ENCODE measurements at regions not wholly inside any gene's neighbourhood (a gene's known extent, or its start where the extent isn't known, plus 50 kb on each side); places are given as distances from the start of the nearest gene placed in this dataset.

- H3K36me3 ChIP-seq (ENCODE audit: insufficient read depth, low read length), result no peaks in the 10 kb centered on the region
- H3K9me3 ChIP-seq (replicated peaks; ENCODE audit: low read length), result no peaks in the 10 kb centered on the region
- no peak overlapping the region for H3K4me3 ChIP-seq (ENCODE audit: low read length)
- no peaks in the 10 kb centered on the region for H3K4me1 ChIP-seq (ENCODE audit: control insufficient read depth, insufficient read depth, low read length)
- H3K27me3 ChIP-seq (ENCODE audit: control insufficient read depth, insufficient read depth, low read length), result peaks cover 5% of the 10 kb centered on the region
- no peak overlapping the region for H3K9ac ChIP-seq (ENCODE audit: low read depth, low read length)
- H3K4me2 ChIP-seq (ENCODE audit: low read length), result no peak overlapping the region
Measured at GRCh38 chr9:1939466-1939865, 75.7 kb upstream of the SMARCA2 start.

DNA sequence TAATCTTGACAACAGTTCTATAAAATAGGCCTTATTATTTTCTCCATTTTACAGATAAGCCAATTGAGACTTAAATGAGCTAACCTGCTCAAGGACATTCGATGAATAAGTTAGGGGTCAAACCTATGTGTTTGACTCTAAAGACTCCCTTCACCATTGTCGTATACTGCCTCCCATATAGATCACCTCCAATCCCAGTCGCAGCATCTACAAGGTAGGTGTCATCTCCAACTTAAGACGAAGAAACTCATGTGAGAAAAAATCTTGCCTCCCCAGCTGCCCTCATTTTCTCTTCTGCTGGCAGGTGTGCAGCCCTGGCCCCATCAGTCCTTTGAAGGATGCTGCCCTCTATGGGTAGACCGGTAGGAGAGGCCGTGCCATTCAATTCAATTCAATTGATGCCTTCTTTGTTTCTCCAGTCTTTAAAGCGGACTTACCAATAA, 75.2 kb upstream of the SMARCA2 start:
- H3K36me3 ChIP-seq (ENCODE audit: insufficient read depth, low read length), result no peaks in the 10 kb centered on the region
- peaks cover 5% of the 10 kb centered on the region for H3K27me3 ChIP-seq (ENCODE audit: control insufficient read depth, insufficient read depth, low read length)
- H3K4me3 ChIP-seq (ENCODE audit: low read length), result no peak overlapping the region
- H3K9ac ChIP-seq (ENCODE audit: low read depth, low read length), result no peak overlapping the region
- H3K4me2 ChIP-seq (ENCODE audit: low read length), result no peak overlapping the region
- H3K9me3 ChIP-seq (replicated peaks; ENCODE audit: low read length), result no peaks in the 10 kb centered on the region
- no peaks in the 10 kb centered on the region for H3K4me1 ChIP-seq (ENCODE audit: control insufficient read depth, insufficient read depth, low read length)

DNA sequence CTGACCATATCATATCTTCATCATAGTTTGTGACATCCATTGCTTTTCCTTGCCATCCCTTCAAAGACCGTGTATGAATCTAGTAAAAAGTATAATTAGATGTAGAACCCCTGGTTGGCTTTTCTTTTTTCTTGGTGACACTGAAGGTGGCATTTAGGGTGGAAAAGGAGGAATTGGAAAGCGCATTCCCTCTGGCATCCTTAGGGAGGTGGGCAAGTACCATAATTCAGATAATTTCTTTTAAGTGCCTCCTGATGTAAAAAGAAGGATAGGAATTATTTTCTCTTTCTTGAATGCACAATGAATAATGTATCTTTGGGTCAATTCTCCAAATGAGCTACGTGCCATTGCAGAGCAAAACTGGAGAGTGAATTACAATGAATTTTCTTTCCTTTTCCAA, 73.2 kb upstream of the SMARCA2 start:
- Histone ChIP-seq H3K4me3 (ENCODE audit: low read length) (no peak overlapping the region), H3K36me3 (ENCODE audit: insufficient read depth, low read length) (no peaks in the 10 kb centered on the region), H3K4me1 (ENCODE audit: control insufficient read depth, insufficient read depth, low read length) (no peaks in the 10 kb centered on the region), H3K4me2 (ENCODE audit: low read length) (no peak overlapping the region), H3K9ac (ENCODE audit: low read depth, low read length) (no peak overlapping the region), H3K27me3 (ENCODE audit: control insufficient read depth, insufficient read depth, low read length) (peaks cover 5% of the 10 kb centered on the region), H3K9me3 (replicated peaks; ENCODE audit: low read length) (no peaks in the 10 kb centered on the region)

- Histone ChIP-seq H3K4me1 (ENCODE audit: control insufficient read depth, insufficient read depth, low read length) (no peaks in the 10 kb centered on the region), H3K36me3 (ENCODE audit: insufficient read depth, low read length) (no peaks in the 10 kb centered on the region), H3K4me3 (ENCODE audit: low read length) (no peak overlapping the region), H3K9ac (ENCODE audit: low read depth, low read length) (no peak overlapping the region), H3K27me3 (ENCODE audit: control insufficient read depth, insufficient read depth, low read length) (peaks cover 11% of the 10 kb centered on the region), H3K4me2 (ENCODE audit: low read length) (no peak overlapping the region), H3K9me3 (replicated peaks; ENCODE audit: low read length) (no peaks in the 10 kb centered on the region)
Measured at GRCh38 chr9:1946526-1947283, 68.4 kb upstream of the SMARCA2 start.

GRCh38 chr9:1947438-1947837, 67.7 kb upstream of the SMARCA2 start:
- Histone ChIP-seq H3K4me1 (ENCODE audit: control insufficient read depth, insufficient read depth, low read length) (no peaks in the 10 kb centered on the region), H3K4me3 (ENCODE audit: low read length) (no peak overlapping the region), H3K36me3 (ENCODE audit: insufficient read depth, low read length) (no peaks in the 10 kb centered on the region), H3K27me3 (ENCODE audit: control insufficient read depth, insufficient read depth, low read length) (peaks cover 16% of the 10 kb centered on the region), H3K9ac (ENCODE audit: low read depth, low read length) (no peak overlapping the region), H3K4me2 (ENCODE audit: low read length) (no peak overlapping the region), H3K9me3 (replicated peaks; ENCODE audit: low read length) (no peaks in the 10 kb centered on the region)

- no peak overlapping the region for H3K4me3 ChIP-seq (ENCODE audit: low read length)
- H3K27me3 ChIP-seq (ENCODE audit: control insufficient read depth, insufficient read depth, low read length), result peaks cover 20% of the 10 kb centered on the region
- H3K9me3 ChIP-seq (replicated peaks; ENCODE audit: low read length), result no peaks in the 10 kb centered on the region
- no peaks in the 10 kb centered on the region for H3K36me3 ChIP-seq (ENCODE audit: insufficient read depth, low read length)
- no peaks in the 10 kb centered on the region for H3K4me1 ChIP-seq (ENCODE audit: control insufficient read depth, insufficient read depth, low read length)
- no peak overlapping the region for H3K9ac ChIP-seq (ENCODE audit: low read depth, low read length)
- H3K4me2 ChIP-seq (ENCODE audit: low read length), result no peak overlapping the region
Measured at GRCh38 chr9:1948541-1948940, 66.6 kb upstream of the SMARCA2 start.

- Histone ChIP-seq H3K4me1 (ENCODE audit: control insufficient read depth, insufficient read depth, low read length) (no peaks in the 10 kb centered on the region), H3K9ac (ENCODE audit: low read depth, low read length) (no peak overlapping the region), H3K27me3 (ENCODE audit: control insufficient read depth, insufficient read depth, low read length) (peaks cover 23% of the 10 kb centered on the region), H3K4me2 (ENCODE audit: low read length) (no peak overlapping the region), H3K4me3 (ENCODE audit: low read length) (no peak overlapping the region), H3K36me3 (ENCODE audit: insufficient read depth, low read length) (no peaks in the 10 kb centered on the region), H3K9me3 (replicated peaks; ENCODE audit: low read length) (no peaks in the 10 kb centered on the region)
Measured at GRCh38 chr9:1951446-1951845, 63.7 kb upstream of the SMARCA2 start.

DNA sequence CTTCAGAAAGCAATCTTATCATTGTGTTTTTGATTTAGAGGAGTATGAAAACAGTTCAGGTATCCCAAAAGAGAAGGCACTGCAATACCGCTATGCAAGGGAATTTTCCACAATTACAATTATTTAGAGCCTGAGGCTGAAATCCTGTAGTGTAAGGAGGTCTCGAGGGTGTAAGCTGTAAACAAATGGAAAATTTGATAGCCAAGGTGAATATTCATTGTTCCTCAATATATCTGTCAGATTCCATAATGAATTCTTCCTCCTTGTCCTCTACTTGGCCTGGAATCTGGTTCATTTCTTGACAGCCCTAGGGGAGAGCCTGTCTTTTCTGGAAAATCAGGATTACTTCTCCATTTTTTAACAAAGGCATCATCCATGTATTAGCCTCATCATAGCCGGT, 63.1 kb upstream of the SMARCA2 start:
- no peak overlapping the region for H3K4me2 ChIP-seq (ENCODE audit: low read length)
- no peaks in the 10 kb centered on the region for H3K36me3 ChIP-seq (ENCODE audit: insufficient read depth, low read length)
- H3K4me3 ChIP-seq (ENCODE audit: low read length), result no peak overlapping the region
- no peak overlapping the region for H3K9ac ChIP-seq (ENCODE audit: low read depth, low read length)
- no peaks in the 10 kb centered on the region for H3K9me3 ChIP-seq (replicated peaks; ENCODE audit: low read length)
- no peaks in the 10 kb centered on the region for H3K4me1 ChIP-seq (ENCODE audit: control insufficient read depth, insufficient read depth, low read length)
- H3K27me3 ChIP-seq (ENCODE audit: control insufficient read depth, insufficient read depth, low read length), result peaks cover 23% of the 10 kb centered on the region

DNA sequence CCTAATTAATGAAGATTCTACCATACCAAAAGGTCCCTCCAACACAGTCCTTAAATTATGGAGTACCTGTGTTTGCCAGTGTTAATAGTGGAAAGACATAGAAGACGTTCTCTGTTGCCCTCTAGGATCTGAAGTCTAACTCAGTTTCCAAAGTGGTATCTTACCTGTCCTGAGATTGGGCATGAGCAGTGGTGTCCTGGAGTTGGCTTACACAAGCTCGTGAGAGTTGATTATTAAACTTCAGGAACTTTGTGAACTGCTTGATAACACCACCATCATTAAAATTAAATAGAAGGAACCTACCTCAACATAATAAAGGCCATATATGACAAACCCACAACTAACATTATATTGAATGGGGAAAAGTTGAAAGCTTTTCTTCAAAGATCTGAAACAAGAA, 60.9 kb upstream of the SMARCA2 start:
- H3K9ac ChIP-seq (ENCODE audit: low read depth, low read length), result no peak overlapping the region
- H3K27me3 ChIP-seq (ENCODE audit: control insufficient read depth, insufficient read depth, low read length), result peaks cover 27% of the 10 kb centered on the region
- no peak overlapping the region for H3K4me2 ChIP-seq (ENCODE audit: low read length)
- H3K9me3 ChIP-seq (replicated peaks; ENCODE audit: low read length), result no peaks in the 10 kb centered on the region
- no peak overlapping the region for H3K4me3 ChIP-seq (ENCODE audit: low read length)
- no peaks in the 10 kb centered on the region for H3K36me3 ChIP-seq (ENCODE audit: insufficient read depth, low read length)
- H3K4me1 ChIP-seq (ENCODE audit: control insufficient read depth, insufficient read depth, low read length), result no peaks in the 10 kb centered on the region

GRCh38 chr9:1956958-1957357, 58.2 kb upstream of the SMARCA2 start:
- H3K4me3 ChIP-seq (ENCODE audit: low read length), result no peak overlapping the region
- H3K27me3 ChIP-seq (ENCODE audit: control insufficient read depth, insufficient read depth, low read length), result peaks cover 14% of the 10 kb centered on the region
- no peak overlapping the region for H3K4me2 ChIP-seq (ENCODE audit: low read length)
- no peaks in the 10 kb centered on the region for H3K36me3 ChIP-seq (ENCODE audit: insufficient read depth, low read length)
- no peak overlapping the region for H3K9ac ChIP-seq (ENCODE audit: low read depth, low read length)
- no peaks in the 10 kb centered on the region for H3K9me3 ChIP-seq (replicated peaks; ENCODE audit: low read length)
- no peaks in the 10 kb centered on the region for H3K4me1 ChIP-seq (ENCODE audit: control insufficient read depth, insufficient read depth, low read length)

- Histone ChIP-seq H3K9ac (ENCODE audit: low read depth, low read length) (no peak overlapping the region), H3K9me3 (replicated peaks; ENCODE audit: low read length) (no peaks in the 10 kb centered on the region), H3K4me1 (ENCODE audit: control insufficient read depth, insufficient read depth, low read length) (no peaks in the 10 kb centered on the region)
Measured at GRCh38 chr9:1957856-1958255, 57.3 kb upstream of the SMARCA2 start.

DNA sequence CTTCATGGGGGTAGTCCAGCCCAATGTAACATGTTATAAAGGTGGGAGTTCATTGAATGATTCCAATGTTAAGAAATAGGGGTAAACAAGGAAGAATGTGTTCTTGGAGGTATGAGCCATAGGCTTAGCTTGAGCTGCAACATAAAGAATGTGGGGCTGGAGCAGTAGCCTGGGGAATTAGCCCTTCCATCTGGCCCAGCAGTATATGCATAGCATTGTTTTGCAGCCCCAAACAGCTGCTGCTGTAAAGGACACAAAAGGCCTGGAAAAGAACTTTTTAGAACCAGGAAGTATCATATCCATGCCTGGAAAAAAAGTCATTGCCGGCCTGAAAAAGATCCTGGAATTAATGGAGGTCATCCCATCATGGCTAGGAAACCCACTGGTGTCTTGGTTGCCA, 55.8 kb upstream of the SMARCA2 start:
- Histone ChIP-seq H3K27me3 (ENCODE audit: control insufficient read depth, insufficient read depth, low read length) (peaks cover 5% of the 10 kb centered on the region), H3K9me3 (replicated peaks; ENCODE audit: low read length) (no peaks in the 10 kb centered on the region), H3K9ac (ENCODE audit: low read depth, low read length) (no peak overlapping the region), H3K4me3 (ENCODE audit: low read length) (no peak overlapping the region), H3K4me2 (ENCODE audit: low read length) (no peak overlapping the region), H3K36me3 (ENCODE audit: insufficient read depth, low read length) (no peaks in the 10 kb centered on the region), H3K4me1 (ENCODE audit: control insufficient read depth, insufficient read depth, low read length) (no peaks in the 10 kb centered on the region)

More at GRCh38 chr9:1957856-1958255, 57.3 kb upstream of the SMARCA2 start:
- Histone ChIP-seq H3K27me3 (ENCODE audit: control insufficient read depth, insufficient read depth, low read length) (peaks cover 11% of the 10 kb centered on the region), H3K36me3 (ENCODE audit: insufficient read depth, low read length) (no peaks in the 10 kb centered on the region), H3K4me3 (ENCODE audit: low read length) (no peak overlapping the region), H3K4me2 (ENCODE audit: low read length) (no peak overlapping the region)
